ENCODE measurements at regions not wholly inside any gene's neighbourhood (a gene's known extent, or its start where the extent isn't known, plus 50 kb on each side); places are given as distances from the start of the nearest gene placed in this dataset.

DNA sequence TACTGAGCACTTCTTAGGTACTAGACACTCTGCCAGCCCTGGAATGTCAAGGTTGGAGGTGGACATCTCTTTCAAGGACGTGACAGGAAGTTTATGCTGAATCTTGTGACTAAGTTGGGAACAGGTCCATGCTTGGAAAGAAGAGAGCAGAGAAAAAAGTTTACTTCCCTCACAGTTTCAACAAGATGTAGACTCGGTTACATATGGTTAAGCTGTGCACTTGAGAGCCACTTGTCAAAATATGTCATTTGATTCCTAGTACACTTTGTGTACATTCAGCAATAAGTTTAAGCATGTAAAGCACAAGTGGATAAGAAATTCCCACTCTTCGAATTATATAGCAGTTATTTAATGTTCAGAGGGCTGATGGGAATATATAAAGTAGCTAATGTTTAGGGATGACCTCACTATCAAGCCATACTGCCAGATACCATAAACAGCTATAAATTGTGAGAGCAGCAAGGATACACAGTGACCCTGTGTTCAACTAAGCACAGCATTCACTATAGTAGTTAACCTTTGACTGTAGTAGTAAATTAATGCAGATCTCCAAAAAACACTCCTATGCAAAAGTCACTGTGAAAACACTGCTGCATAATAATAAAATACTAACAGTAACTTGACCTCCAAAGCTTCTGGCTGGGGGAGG, 1944.6 kb upstream of the WWC1 start:
- Histone ChIP-seq H3K9ac (ENCODE audit: low read length) (no peak overlapping the region), H3K4me2 (ENCODE audit: low read length) (no peak overlapping the region), H3K36me3 (ENCODE audit: insufficient read depth, low read length) (no peaks in the 10 kb centered on the region), H3K27me3 (ENCODE audit: insufficient read depth, low read depth, low read length) (no peaks in the 10 kb centered on the region), H3K27ac (ENCODE audit: low read length) (no peak overlapping the region), H3K9me2 (ENCODE audit: insufficient read depth, low read length) (no peaks in the 10 kb centered on the region), H2AFZ (ENCODE audit: low read depth, low read length) (no peak overlapping the region), H3K79me2 (replicated peaks; ENCODE audit: insufficient read depth, low read length) (no peaks in the 10 kb centered on the region), H3K4me3 (ENCODE audit: low read length) (no peak overlapping the region), H3K9me3 (ENCODE audit: low read length) (no peaks in the 10 kb centered on the region), H4K20me1 (ENCODE audit: insufficient read depth) (no peaks in the 10 kb centered on the region), H3F3A (ENCODE audit: insufficient read depth, low read length, poor library complexity, severe bottlenecking) (no peaks in the 10 kb centered on the region)
- TF ChIP-seq SMC3 (conservative IDR thresholded peaks at IDR 0.05; ENCODE audit: poor library complexity) = no peak
- TF ChIP-seq, protein P1, sequence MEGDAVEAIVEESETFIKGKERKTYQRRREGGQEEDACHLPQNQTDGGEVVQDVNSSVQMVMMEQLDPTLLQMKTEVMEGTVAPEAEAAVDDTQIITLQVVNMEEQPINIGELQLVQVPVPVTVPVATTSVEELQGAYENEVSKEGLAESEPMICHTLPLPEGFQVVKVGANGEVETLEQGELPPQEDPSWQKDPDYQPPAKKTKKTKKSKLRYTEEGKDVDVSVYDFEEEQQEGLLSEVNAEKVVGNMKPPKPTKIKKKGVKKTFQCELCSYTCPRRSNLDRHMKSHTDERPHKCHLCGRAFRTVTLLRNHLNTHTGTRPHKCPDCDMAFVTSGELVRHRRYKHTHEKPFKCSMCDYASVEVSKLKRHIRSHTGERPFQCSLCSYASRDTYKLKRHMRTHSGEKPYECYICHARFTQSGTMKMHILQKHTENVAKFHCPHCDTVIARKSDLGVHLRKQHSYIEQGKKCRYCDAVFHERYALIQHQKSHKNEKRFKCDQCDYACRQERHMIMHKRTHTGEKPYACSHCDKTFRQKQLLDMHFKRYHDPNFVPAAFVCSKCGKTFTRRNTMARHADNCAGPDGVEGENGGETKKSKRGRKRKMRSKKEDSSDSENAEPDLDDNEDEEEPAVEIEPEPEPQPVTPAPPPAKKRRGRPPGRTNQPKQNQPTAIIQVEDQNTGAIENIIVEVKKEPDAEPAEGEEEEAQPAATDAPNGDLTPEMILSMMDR (IDR thresholded peaks at IDR 0.05; ENCODE audit: poor library complexity, severe bottlenecking) = no peak
- no peak for TF ChIP-seq EP300 (conservative IDR thresholded peaks at IDR 0.05; ENCODE audit: poor library complexity, severe bottlenecking)
- TF ChIP-seq RAD21 (conservative IDR thresholded peaks at IDR 0.05) = no peak
- TF ChIP-seq, protein P2, sequence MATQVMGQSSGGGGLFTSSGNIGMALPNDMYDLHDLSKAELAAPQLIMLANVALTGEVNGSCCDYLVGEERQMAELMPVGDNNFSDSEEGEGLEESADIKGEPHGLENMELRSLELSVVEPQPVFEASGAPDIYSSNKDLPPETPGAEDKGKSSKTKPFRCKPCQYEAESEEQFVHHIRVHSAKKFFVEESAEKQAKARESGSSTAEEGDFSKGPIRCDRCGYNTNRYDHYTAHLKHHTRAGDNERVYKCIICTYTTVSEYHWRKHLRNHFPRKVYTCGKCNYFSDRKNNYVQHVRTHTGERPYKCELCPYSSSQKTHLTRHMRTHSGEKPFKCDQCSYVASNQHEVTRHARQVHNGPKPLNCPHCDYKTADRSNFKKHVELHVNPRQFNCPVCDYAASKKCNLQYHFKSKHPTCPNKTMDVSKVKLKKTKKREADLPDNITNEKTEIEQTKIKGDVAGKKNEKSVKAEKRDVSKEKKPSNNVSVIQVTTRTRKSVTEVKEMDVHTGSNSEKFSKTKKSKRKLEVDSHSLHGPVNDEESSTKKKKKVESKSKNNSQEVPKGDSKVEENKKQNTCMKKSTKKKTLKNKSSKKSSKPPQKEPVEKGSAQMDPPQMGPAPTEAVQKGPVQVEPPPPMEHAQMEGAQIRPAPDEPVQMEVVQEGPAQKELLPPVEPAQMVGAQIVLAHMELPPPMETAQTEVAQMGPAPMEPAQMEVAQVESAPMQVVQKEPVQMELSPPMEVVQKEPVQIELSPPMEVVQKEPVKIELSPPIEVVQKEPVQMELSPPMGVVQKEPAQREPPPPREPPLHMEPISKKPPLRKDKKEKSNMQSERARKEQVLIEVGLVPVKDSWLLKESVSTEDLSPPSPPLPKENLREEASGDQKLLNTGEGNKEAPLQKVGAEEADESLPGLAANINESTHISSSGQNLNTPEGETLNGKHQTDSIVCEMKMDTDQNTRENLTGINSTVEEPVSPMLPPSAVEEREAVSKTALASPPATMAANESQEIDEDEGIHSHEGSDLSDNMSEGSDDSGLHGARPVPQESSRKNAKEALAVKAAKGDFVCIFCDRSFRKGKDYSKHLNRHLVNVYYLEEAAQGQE (IDR thresholded peaks at IDR 0.05; ENCODE audit: borderline replicate concordance) = no peak
- no peak for TF ChIP-seq MXI1 (conservative IDR thresholded peaks at IDR 0.05; ENCODE audit: poor library complexity, severe bottlenecking)

DNA sequence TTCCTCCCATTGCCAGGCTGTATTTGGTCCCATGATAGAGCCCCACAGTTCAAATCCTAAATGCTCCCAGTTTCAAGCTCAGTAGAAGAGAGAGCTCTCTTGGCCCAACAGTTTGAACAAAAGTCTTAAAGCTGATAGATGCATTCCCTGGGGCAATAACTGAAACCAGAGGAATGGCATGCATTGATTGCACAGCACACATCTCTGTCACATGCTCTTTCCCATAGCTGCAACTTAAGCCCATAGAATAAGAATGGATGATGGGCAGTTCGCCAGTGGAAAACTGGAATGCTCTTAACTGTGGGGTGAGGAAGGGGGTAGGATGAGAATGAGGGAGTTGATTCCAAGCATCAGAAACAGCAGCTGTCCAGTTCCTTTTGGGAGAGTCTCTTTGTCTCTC, 1942.4 kb upstream of the WWC1 start:
- Histone ChIP-seq H3K4me3 (ENCODE audit: low read length) (no peak overlapping the region), H3K9ac (ENCODE audit: low read length) (no peak overlapping the region), H3K9me3 (ENCODE audit: low read length) (no peaks in the 10 kb centered on the region), H3K9me2 (ENCODE audit: insufficient read depth, low read length) (no peaks in the 10 kb centered on the region), H3F3A (ENCODE audit: insufficient read depth, low read length, poor library complexity, severe bottlenecking) (no peaks in the 10 kb centered on the region), H3K79me2 (replicated peaks; ENCODE audit: insufficient read depth, low read length) (no peaks in the 10 kb centered on the region), H4K20me1 (ENCODE audit: insufficient read depth) (no peaks in the 10 kb centered on the region), H2AFZ (ENCODE audit: low read depth, low read length) (no peak overlapping the region), H3K27me3 (ENCODE audit: insufficient read depth, low read depth, low read length) (no peaks in the 10 kb centered on the region), H3K27ac (ENCODE audit: low read length) (no peak overlapping the region), H3K4me2 (ENCODE audit: low read length) (no peak overlapping the region), H3K36me3 (ENCODE audit: insufficient read depth, low read length) (no peaks in the 10 kb centered on the region)
- TF ChIP-seq EP300 (conservative IDR thresholded peaks at IDR 0.05; ENCODE audit: poor library complexity, severe bottlenecking) = no peak

DNA sequence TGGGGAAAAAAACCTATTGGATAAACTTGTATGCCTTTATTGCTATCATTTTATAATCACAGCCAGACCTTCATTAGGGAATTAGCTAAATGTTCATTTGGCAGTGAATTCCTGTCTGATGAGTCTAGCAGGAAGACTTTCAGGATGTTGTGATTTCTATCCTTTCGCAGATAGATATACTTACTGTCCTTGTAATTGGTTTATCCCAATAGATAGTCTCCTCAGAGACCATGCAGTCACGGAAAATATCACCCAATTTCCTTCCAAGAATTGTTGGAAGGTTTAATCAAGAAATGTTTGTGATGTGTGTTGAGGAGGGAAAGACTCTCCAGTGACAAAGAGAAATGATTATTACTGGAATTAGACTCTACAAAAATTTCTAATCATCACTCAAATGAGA, 1937.9 kb upstream of the WWC1 start:
- no peak overlapping the region for H3K4me3 ChIP-seq (ENCODE audit: low read length)

More for the DNA sequence above, 1937.9 kb upstream of the WWC1 start:
- no peak overlapping the region for H3K27ac ChIP-seq (ENCODE audit: low read length)
- no peaks in the 10 kb centered on the region for H3K36me3 ChIP-seq (ENCODE audit: insufficient read depth, low read length)
- H3K4me2 ChIP-seq (ENCODE audit: low read length) = no peak overlapping the region
- no peaks in the 10 kb centered on the region for H3K79me2 ChIP-seq (replicated peaks; ENCODE audit: insufficient read depth, low read length)
- H4K20me1 ChIP-seq (ENCODE audit: insufficient read depth) = no peaks in the 10 kb centered on the region
- no peak overlapping the region for H2AFZ ChIP-seq (ENCODE audit: low read depth, low read length)
- no peaks in the 10 kb centered on the region for H3F3A ChIP-seq (ENCODE audit: insufficient read depth, low read length, poor library complexity, severe bottlenecking)
- no peaks in the 10 kb centered on the region for H3K27me3 ChIP-seq (ENCODE audit: insufficient read depth, low read depth, low read length)
- H3K9me2 ChIP-seq (ENCODE audit: insufficient read depth, low read length) = no peaks in the 10 kb centered on the region
- H3K9me3 ChIP-seq (ENCODE audit: low read length) = no peaks in the 10 kb centered on the region
- no peak overlapping the region for H3K9ac ChIP-seq (ENCODE audit: low read length)
- TF ChIP-seq MXI1 (conservative IDR thresholded peaks at IDR 0.05; ENCODE audit: poor library complexity, severe bottlenecking) (no peak), POLR2AphosphoS5 (IDR thresholded peaks at IDR 0.05) (no peak), EZH2 (IDR thresholded peaks at IDR 0.05; ENCODE audit: borderline replicate concordance, insufficient read depth, low read length, poor library complexity, severe bottlenecking) (no peak), EP300 (conservative IDR thresholded peaks at IDR 0.05; ENCODE audit: poor library complexity, severe bottlenecking) (no peak), SMC3 (conservative IDR thresholded peaks at IDR 0.05; ENCODE audit: poor library complexity) (no peak), RAD21 (conservative IDR thresholded peaks at IDR 0.05) (no peak), TAF1 (IDR thresholded peaks at IDR 0.05; ENCODE audit: low read depth) (no peak)
- TF ChIP-seq, protein P1 (IDR thresholded peaks at IDR 0.05; ENCODE audit: poor library complexity, severe bottlenecking) = no peak
- TF ChIP-seq, protein P2 (IDR thresholded peaks at IDR 0.05; ENCODE audit: borderline replicate concordance) = no peak
